Adrenal gland (tissue), 9 donors: ENCODE measurements at regions not wholly inside any gene's neighbourhood (a gene's known extent, or its start where the extent isn't known, plus 50 kb on each side); places are given as distances from the start of the nearest gene placed in this dataset.

Experiments
- DNase-seq, 7 donors: peaks; one replicate each; pipeline ENCODE4 v3.0.0-alpha.2; 2019 to 2020
- H3K27ac ChIP-seq, 5 donors: fragments of 200-600 bp; sonication (generic) in 4 of 5; 1 replicate in 3 of 5; 2 replicates in 2 of 5; pipeline versions ENCODE4 v1.5.1 to v1.8.0; 2016 to 2020; ENCODE audit warnings: mild to moderate bottlenecking in 1 of 5
- H3K27me3 ChIP-seq: fragments of 200-600 bp; 2 replicates; pipeline ENCODE4 v1.8.0; 2021
- H3K36me3 ChIP-seq, 2 donors: fragments of 200-600 bp; replicated peaks in 1 of 2; 1 replicate in 1 of 2; 2 replicates in 1 of 2; pipeline versions ENCODE4 v1.5.1 to v1.8.0; 2018 to 2022
- H3K4me1 ChIP-seq, 2 donors: fragments of 200-600 bp; replicated peaks in 1 of 2; 1 replicate in 1 of 2; 2 replicates in 1 of 2; pipeline versions ENCODE4 v1.5.1 to v1.8.0; 2018 to 2021
- H3K4me3 ChIP-seq, 4 donors: fragments of 200-600 bp; sonication (generic) in 3 of 4; one replicate each; pipeline ENCODE4 v1.5.1; 2016 to 2018
- H3K9me3 ChIP-seq, 3 donors: fragments of 200-600 bp; sonication (generic) in 1 of 3; replicated peaks in 1 of 3; 1 replicate in 2 of 3; 2 replicates in 1 of 3; pipeline versions ENCODE4 v1.5.1 to v1.8.0; 2016 to 2021
- CTCF ChIP-seq, 6 experiments: fragments of 450-650 bp in 4 of 6; fragments of 200-600 bp in 2 of 6; sonication (generic) in 1 of 6; IDR thresholded peaks; 1 replicate in 5 of 6; 2 replicates in 1 of 6; pipeline versions ENCODE4 v1.5.1 to v1.8.0; 2016 to 2021; ENCODE audit warnings: antibody characterized with exemption in 6 of 6, mild to moderate bottlenecking in 2 of 6, moderate library complexity in 1 of 6
- POLR2A ChIP-seq, 2 donors: fragments of 450-650 bp; IDR thresholded peaks; one replicate each; pipeline ENCODE4 v1.6.1; 2017; ENCODE audit warnings: antibody characterized with exemption in 2 of 2, mild to moderate bottlenecking in 2 of 2, moderate library complexity in 1 of 2
- WGBS, 4 donors: extraction: QIAGEN DNeasy Blood & Tissue Kit in 2 of 4; methylation state at CpG; one replicate each; pipeline versions ENCODE4 v1.1.5 to v1.1.7; 2013 to 2017; 5-methylcytosine and 5-hydroxymethylcytosine counted together
- intact Hi-C, 2 donors: fragments of 100-400 bp; cut with DNase I; formaldehyde crosslinking; loops; one replicate each; pipeline versions ENCODE4 v1.14.1 to v1.15.0; 2022 to 2023
- donor health status: healthy with polysubstance abuse.
- donor health status: Bipolar disorder and iron deficiency.
- donor health status: DM: yes; HTN: yes; CAD: no.
- donor health status: DM: no; HTN: no; CAD: no.
- donor health status: DM: no; HTN: no; CAD: no.

DNA sequence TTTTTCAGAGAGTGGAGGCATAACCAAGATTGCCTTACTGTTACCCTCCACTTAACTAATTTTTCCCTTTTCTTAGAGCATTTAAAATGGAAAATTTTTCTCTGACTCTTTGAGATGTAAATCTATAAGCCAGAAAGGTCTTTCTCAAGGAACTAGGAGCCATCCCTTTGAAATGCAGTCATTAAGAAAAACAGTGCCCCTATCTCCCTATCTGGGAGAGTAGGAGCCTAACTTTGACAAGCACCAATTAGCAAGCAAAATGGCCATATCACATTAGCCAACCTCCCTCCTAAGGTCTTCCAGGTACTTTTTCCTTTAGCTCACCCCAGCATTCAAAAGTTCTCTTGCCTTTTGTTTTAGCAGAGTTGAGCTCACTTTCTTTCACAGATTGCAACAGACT lies 570.5 kb downstream of the EPHA7 start:
- intact Hi-C loops, result no loop called here
- no peak overlapping the region for H3K4me3 ChIP-seq
- H3K27me3 ChIP-seq, result no peaks in the 10 kb centered on the region
- TF ChIP-seq CTCF (IDR thresholded peaks at IDR 0.05) (no peak), POLR2A (IDR thresholded peaks at IDR 0.05) (no peak)
- no peaks in the 10 kb centered on the region for H3K36me3 ChIP-seq
- no peak for DNase-seq
- H3K27ac ChIP-seq, result no peak overlapping the region
- no peaks in the 10 kb centered on the region for H3K9me3 ChIP-seq
- no peaks in the 10 kb centered on the region for H3K4me1 ChIP-seq

DNA sequence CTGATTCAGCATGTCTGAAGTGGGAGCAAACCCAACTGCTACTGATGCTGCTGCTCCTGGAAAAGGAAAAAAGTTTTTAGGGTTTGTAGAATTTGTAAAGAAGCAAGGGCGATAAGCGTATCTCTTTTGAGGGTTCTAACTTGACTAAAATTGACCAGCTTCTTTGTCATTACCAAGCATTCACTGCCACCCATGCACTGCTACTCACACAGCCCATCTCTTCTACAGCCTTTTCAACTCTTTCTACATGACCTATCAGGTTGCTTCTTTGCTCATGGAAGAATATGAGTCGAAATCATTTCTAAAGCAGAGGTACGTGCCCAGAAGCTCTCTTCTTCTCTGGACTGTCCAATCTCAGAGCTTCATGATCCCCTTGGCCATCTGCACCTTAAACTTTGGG lies 570.9 kb downstream of the EPHA7 start:
- Histone ChIP-seq H3K9me3 (no peaks in the 10 kb centered on the region), H3K4me3 (no peak overlapping the region), H3K27me3 (no peaks in the 10 kb centered on the region), H3K4me1 (no peaks in the 10 kb centered on the region), H3K36me3 (no peaks in the 10 kb centered on the region), H3K27ac (no peak overlapping the region)
- no peak for DNase-seq
- WGBS, 4 donors, result 60 to 79% (median 68%) methylated on average over 4 of the region's 4 CpGs
- intact Hi-C loops, result no loop called here
- TF ChIP-seq CTCF (IDR thresholded peaks at IDR 0.05) (no peak), POLR2A (IDR thresholded peaks at IDR 0.05) (no peak)

DNA sequence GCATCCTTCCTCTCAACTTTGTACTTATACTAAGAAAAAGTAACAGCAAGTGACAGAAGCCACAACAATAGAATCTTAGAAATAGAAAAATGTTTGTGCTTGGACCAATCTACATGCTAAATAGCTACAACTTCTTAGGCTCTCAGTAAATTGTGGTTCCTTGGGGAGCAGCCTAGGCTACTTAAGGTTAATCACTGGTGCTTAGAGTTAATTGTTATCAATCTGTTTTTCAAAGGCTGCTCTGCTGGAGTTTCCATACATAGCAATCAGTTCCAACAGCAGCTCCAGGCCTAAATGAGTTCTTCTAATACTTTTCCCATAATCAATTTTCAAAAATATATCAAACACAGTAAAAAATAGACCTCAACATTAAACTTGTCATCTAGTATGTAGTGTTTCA lies 571.4 kb downstream of the EPHA7 start:
- intact Hi-C loops, result no loop called here
- TF ChIP-seq POLR2A (IDR thresholded peaks at IDR 0.05) (no peak), CTCF (IDR thresholded peaks at IDR 0.05) (no peak)
- H3K9me3 ChIP-seq, result no peaks in the 10 kb centered on the region

GRCh38 chr6:92840246-92840930 lies 579.0 kb downstream of the EPHA7 start:
- H3K4me3 ChIP-seq, result no peak overlapping the region
- intact Hi-C loops, result no loop called here
- H3K27me3 ChIP-seq, result no peaks in the 10 kb centered on the region
- DNase-seq, result no peak
- WGBS, 4 donors, result 78 to 90% (median 79%) methylated on average over 4 of the region's 4 CpGs
- TF ChIP-seq POLR2A (IDR thresholded peaks at IDR 0.05) (no peak), CTCF (IDR thresholded peaks at IDR 0.05) (no peak)
- H3K27ac ChIP-seq, result no peak overlapping the region
- H3K36me3 ChIP-seq, result no peaks in the 10 kb centered on the region
- no peaks in the 10 kb centered on the region for H3K4me1 ChIP-seq
- H3K9me3 ChIP-seq, result no peaks in the 10 kb centered on the region

More for the DNA sequence above, 571.4 kb downstream of the EPHA7 start:
- Histone ChIP-seq H3K4me1 (no peaks in the 10 kb centered on the region), H3K27me3 (no peaks in the 10 kb centered on the region), H3K4me3 (no peak overlapping the region), H3K27ac (no peak overlapping the region), H3K36me3 (no peaks in the 10 kb centered on the region)
- no peak for DNase-seq
